Prostate gland (tissue), 2 donors: ENCODE measurements at regions not wholly inside any gene's neighbourhood (a gene's known extent, or its start where the extent isn't known, plus 50 kb on each side); places are given as distances from the start of the nearest gene placed in this dataset.

Experiments
- CTCF ChIP-seq, 4 experiments: fragments of 200-600 bp in 2 of 4; fragments of 450-650 bp in 2 of 4; sonication (generic) in 2 of 4; IDR thresholded peaks; 1 replicate in 3 of 4; 2 replicates in 1 of 4; pipeline ENCODE4 v1.5.1; 2016 to 2019; ENCODE audit warnings: antibody characterized with exemption in 4 of 4, mild to moderate bottlenecking in 2 of 4, moderate library complexity in 2 of 4
- POLR2A ChIP-seq: fragments of 450-650 bp; IDR thresholded peaks from one replicate; pipeline ENCODE4 v1.6.1; 2016; ENCODE audit warnings: antibody characterized with exemption, mild to moderate bottlenecking

DNA sequence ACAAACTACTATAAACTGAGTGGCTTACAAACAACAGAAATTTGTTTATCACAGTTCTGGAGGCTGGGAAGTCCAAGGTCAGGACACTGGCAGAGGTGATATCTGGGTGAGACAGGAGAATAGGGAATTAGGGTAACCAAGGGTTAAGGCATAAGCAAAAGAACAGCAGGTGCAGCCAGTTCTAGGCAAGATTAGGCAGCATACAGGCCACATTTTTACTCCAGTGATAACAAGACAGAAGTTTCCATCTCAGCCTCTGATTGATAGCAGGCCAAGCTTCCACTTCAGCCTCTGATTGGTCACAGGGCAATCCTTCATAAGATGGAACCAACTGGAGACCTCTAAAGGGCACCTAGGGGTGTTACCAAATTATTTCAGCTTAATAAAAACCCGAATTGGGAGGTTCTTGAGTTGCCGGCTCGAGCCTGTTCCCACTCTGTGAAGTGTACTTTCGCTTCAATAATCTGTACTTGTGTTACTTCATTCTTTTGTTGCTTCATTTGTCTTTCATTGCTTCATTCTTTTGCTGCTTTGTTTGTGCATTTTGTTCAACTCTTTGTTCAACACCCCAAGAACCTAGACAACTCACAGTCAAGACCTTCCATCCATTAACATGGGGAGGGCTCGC, 185.6 kb downstream of the TOMM20 start:
- TF ChIP-seq POLR2A (no peak), CTCF (IDR thresholded peaks at IDR 0.05) (no peak)
